Parathyroid adenoma (tissue), 2 donors: ENCODE measurements at regions not wholly inside any gene's neighbourhood (a gene's known extent, or its start where the extent isn't known, plus 50 kb on each side); places are given as distances from the start of the nearest gene placed in this dataset.

Experiments used
- H2AFZ ChIP-seq: fragments of 300-600 bp; sonication (generic); one replicate; pipeline ENCODE4 v1.7.0; 2017; ENCODE audit warnings: antibody characterized with exemption, mild to moderate bottlenecking
- H3K27ac ChIP-seq: fragments of 300-600 bp; sonication (generic); one replicate; pipeline ENCODE4 v1.7.0; 2017
- H3K27me3 ChIP-seq: fragments of 300-600 bp; sonication (generic); one replicate; pipeline ENCODE4 v1.7.0; 2017; ENCODE audit warnings: low read length; ENCODE audit not compliant: control insufficient read depth, insufficient read depth
- H3K36me3 ChIP-seq: fragments of 300-600 bp; sonication (generic); one replicate; pipeline ENCODE4 v1.7.0; 2017; ENCODE audit warnings: low read length; ENCODE audit not compliant: control insufficient read depth, insufficient read depth
- H3K4me1 ChIP-seq: fragments of 300-600 bp; sonication (generic); one replicate; pipeline ENCODE4 v1.7.0; 2017; ENCODE audit warnings: control low read depth
- H3K4me2 ChIP-seq: fragments of 300-600 bp; sonication (generic); one replicate; pipeline ENCODE4 v1.7.0; 2017; ENCODE audit warnings: low read length
- H3K4me3 ChIP-seq: fragments of 300-600 bp; sonication (generic); one replicate; pipeline ENCODE4 v1.7.0; 2017; ENCODE audit warnings: low read depth, low read length
- H3K79me2 ChIP-seq: fragments of 300-600 bp; sonication (generic); one replicate; pipeline ENCODE4 v1.7.0; 2017; ENCODE audit warnings: control low read depth
- H3K9ac ChIP-seq: fragments of 300-600 bp; sonication (generic); one replicate; pipeline ENCODE4 v1.7.0; 2017; ENCODE audit warnings: mild to moderate bottlenecking
- H3K9me3 ChIP-seq: fragments of 300-600 bp; sonication (generic); one replicate; pipeline ENCODE4 v1.7.0; 2017; ENCODE audit warnings: low read length; ENCODE audit not compliant: control insufficient read depth
- CTCF ChIP-seq: fragments of 300-600 bp; sonication (generic); IDR thresholded peaks from one replicate; pipeline ENCODE4 v1.7.0; 2017; ENCODE audit warnings: antibody characterized with exemption, mild to moderate bottlenecking
- donor health status: primary hyperparathyroidism.

- H3K4me1 ChIP-seq = no peaks in the 10 kb centered on the region
- no peaks in the 10 kb centered on the region for H3K27me3 ChIP-seq
- H2AFZ ChIP-seq = no peak overlapping the region
- H3K79me2 ChIP-seq = no peaks in the 10 kb centered on the region
- H3K27ac ChIP-seq = no peak overlapping the region
- no peak overlapping the region for H3K4me3 ChIP-seq
- H3K4me2 ChIP-seq = no peak overlapping the region
- TF ChIP-seq CTCF = no peak
- H3K9ac ChIP-seq = no peak overlapping the region
- H3K36me3 ChIP-seq = no peaks in the 10 kb centered on the region
- H3K9me3 ChIP-seq = no peaks in the 10 kb centered on the region
These were observed 220.0 kb upstream of the TCERG1L start for GRCh38 chr10:131531265-131532190.

GRCh38 chr10:131532291-131532690 is 220.8 kb upstream of the TCERG1L start:
- no peak for TF ChIP-seq CTCF
- H3K9me3 ChIP-seq = no peaks in the 10 kb centered on the region
- no peak overlapping the region for H3K9ac ChIP-seq
- H3K4me3 ChIP-seq = no peak overlapping the region
- H3K4me2 ChIP-seq = no peak overlapping the region
- no peaks in the 10 kb centered on the region for H3K36me3 ChIP-seq
- H3K4me1 ChIP-seq = no peaks in the 10 kb centered on the region
- no peaks in the 10 kb centered on the region for H3K79me2 ChIP-seq
- H3K27me3 ChIP-seq = no peaks in the 10 kb centered on the region
- H2AFZ ChIP-seq = no peak overlapping the region
- no peak overlapping the region for H3K27ac ChIP-seq

- no peak overlapping the region for H3K27ac ChIP-seq
- no peak overlapping the region for H3K4me2 ChIP-seq
- H3K9ac ChIP-seq = no peak overlapping the region
- H3K9me3 ChIP-seq = no peaks in the 10 kb centered on the region
- H3K27me3 ChIP-seq = no peaks in the 10 kb centered on the region
- H3K4me3 ChIP-seq = no peak overlapping the region
- H3K79me2 ChIP-seq = no peaks in the 10 kb centered on the region
- TF ChIP-seq CTCF = no peak
- H3K4me1 ChIP-seq = no peaks in the 10 kb centered on the region
- no peaks in the 10 kb centered on the region for H3K36me3 ChIP-seq
- H2AFZ ChIP-seq = no peak overlapping the region
These were observed 221.3 kb upstream of the TCERG1L start for GRCh38 chr10:131532745-131533341.

- no peak overlapping the region for H3K27ac ChIP-seq
- H3K4me3 ChIP-seq = no peak overlapping the region
- H3K27me3 ChIP-seq = no peaks in the 10 kb centered on the region
- no peaks in the 10 kb centered on the region for H3K36me3 ChIP-seq
- H3K9me3 ChIP-seq = no peaks in the 10 kb centered on the region
- H2AFZ ChIP-seq = no peak overlapping the region
- no peak overlapping the region for H3K9ac ChIP-seq
- no peaks in the 10 kb centered on the region for H3K79me2 ChIP-seq
- no peak overlapping the region for H3K4me2 ChIP-seq
- no peak for TF ChIP-seq CTCF
- H3K4me1 ChIP-seq = no peaks in the 10 kb centered on the region
These were observed 222.5 kb upstream of the TCERG1L start for GRCh38 chr10:131533846-131534526.
